GM18861 (cell line): ENCODE measurements at regions not wholly inside any gene's neighbourhood (a gene's known extent, or its start where the extent isn't known, plus 50 kb on each side); places are given as distances from the start of the nearest gene placed in this dataset.

Source experiments
- ATAC-seq: cut with Tn5 transposase; IDR thresholded peaks from one replicate; pipeline ENCODE4 v1.9.1; 2021; ENCODE audit not compliant: unreplicated experiment

GRCh38 chr2:133666621-133667020, 98.4 kb upstream of the NCKAP5 start:
- ATAC-seq, result no peak

- no peak for ATAC-seq
Measured at GRCh38 chr2:133667085-133667484, 98.8 kb upstream of the NCKAP5 start.

- ATAC-seq, result no peak
Measured at GRCh38 chr2:133667968-133668367, 99.7 kb upstream of the NCKAP5 start.

GRCh38 chr2:133668547-133668946, 100.3 kb upstream of the NCKAP5 start:
- ATAC-seq, result no peak

- ATAC-seq, result no peak
Measured at GRCh38 chr2:133673305-133673905, 105.1 kb upstream of the NCKAP5 start.

- no peak for ATAC-seq
Measured at GRCh38 chr2:133674066-133674432, 105.8 kb upstream of the NCKAP5 start.

- ATAC-seq, result no peak
Measured at GRCh38 chr2:133674433-133675331, 106.4 kb upstream of the NCKAP5 start.

GRCh38 chr2:133676392-133677130, 108.3 kb upstream of the NCKAP5 start:
- no peak for ATAC-seq

GRCh38 chr2:133680343-133681049, 112.2 kb upstream of the NCKAP5 start:
- ATAC-seq, result no peak

- ATAC-seq, result no peak
Measured at GRCh38 chr2:133682347-133682746, 114.1 kb upstream of the NCKAP5 start.

- ATAC-seq, result no peak
Measured at GRCh38 chr2:133682906-133683305, 114.6 kb upstream of the NCKAP5 start.

- no peak for ATAC-seq
Measured at GRCh38 chr2:133685636-133686215, 117.5 kb upstream of the NCKAP5 start.

- no peak for ATAC-seq
Measured at GRCh38 chr2:133690780-133691179, 122.5 kb upstream of the NCKAP5 start.

- no peak for ATAC-seq
Measured at GRCh38 chr2:133691336-133691735, 123.1 kb upstream of the NCKAP5 start.

GRCh38 chr2:133705287-133705686, 137.0 kb upstream of the NCKAP5 start:
- no peak for ATAC-seq

- no peak for ATAC-seq
Measured at GRCh38 chr2:133710613-133711012, 142.3 kb upstream of the NCKAP5 start.

- ATAC-seq, result no peak
Measured at GRCh38 chr2:133711201-133711600, 142.9 kb upstream of the NCKAP5 start.

GRCh38 chr2:133711806-133712205, 143.5 kb upstream of the NCKAP5 start:
- no peak for ATAC-seq

GRCh38 chr2:133712369-133712768, 144.1 kb upstream of the NCKAP5 start:
- no peak for ATAC-seq

GRCh38 chr2:133713049-133713580, 144.9 kb upstream of the NCKAP5 start:
- no peak for ATAC-seq

GRCh38 chr2:133716166-133716565, 147.9 kb upstream of the NCKAP5 start:
- no peak for ATAC-seq
